GM18520 (cell line): ENCODE measurements at regions not wholly inside any gene's neighbourhood (a gene's known extent, or its start where the extent isn't known, plus 50 kb on each side); places are given as distances from the start of the nearest gene placed in this dataset.
A peak's percentile ranks its signal among the peaks of the same experiment; 100 is the strongest.
"Not testable (repeated sequence)": the region's sequence is repeated elsewhere in the genome, so short reads cannot be mapped to it uniquely, and the experiment has no call there.

Experiments
- ATAC-seq: cut with Tn5 transposase; IDR thresholded peaks from one replicate; pipeline ENCODE4 v1.9.1; 2021; ENCODE audit not compliant: unreplicated experiment

GRCh38 chrX:96430756-96431455 lies 253.7 kb upstream of the DIAPH2 start:
- ATAC-seq: no peak

- no peak for ATAC-seq
Measured at GRCh38 chrX:96432647-96433046, 252.0 kb upstream of the DIAPH2 start.

- no peak for ATAC-seq
Measured at GRCh38 chrX:96433409-96434077, 251.1 kb upstream of the DIAPH2 start.

- no peak for ATAC-seq
Measured at GRCh38 chrX:96435378-96436035, 249.1 kb upstream of the DIAPH2 start.

GRCh38 chrX:96436105-96436504 lies 248.5 kb upstream of the DIAPH2 start:
- ATAC-seq: no peak

- no peak for ATAC-seq
Measured at GRCh38 chrX:96438803-96439202, 245.8 kb upstream of the DIAPH2 start.

- no peak for ATAC-seq
Measured at GRCh38 chrX:96440941-96441340, 243.7 kb upstream of the DIAPH2 start.

GRCh38 chrX:96445531-96446065 lies 239.0 kb upstream of the DIAPH2 start:
- ATAC-seq: no peak

- no peak for ATAC-seq
Measured at GRCh38 chrX:96446524-96446923, 238.1 kb upstream of the DIAPH2 start.

- ATAC-seq: no peak
Measured at GRCh38 chrX:96447161-96447560, 237.5 kb upstream of the DIAPH2 start.

GRCh38 chrX:96449191-96449590 lies 235.5 kb upstream of the DIAPH2 start:
- ATAC-seq: no peak

GRCh38 chrX:96449896-96450295 lies 234.7 kb upstream of the DIAPH2 start:
- ATAC-seq: no peak

GRCh38 chrX:96453139-96453538 lies 231.5 kb upstream of the DIAPH2 start:
- peak; percentile 83 for ATAC-seq

GRCh38 chrX:96455078-96455477 lies 229.6 kb upstream of the DIAPH2 start:
- no peak for ATAC-seq

GRCh38 chrX:96464880-96465558 lies 219.6 kb upstream of the DIAPH2 start:
- ATAC-seq: no peak

- no peak for ATAC-seq
Measured at GRCh38 chrX:96474029-96474740, 210.5 kb upstream of the DIAPH2 start.

GRCh38 chrX:96474741-96475125 lies 209.9 kb upstream of the DIAPH2 start:
- ATAC-seq: no peak

GRCh38 chrX:96480081-96480480 lies 204.6 kb upstream of the DIAPH2 start:
- ATAC-seq: no peak

GRCh38 chrX:96481831-96482230 lies 202.8 kb upstream of the DIAPH2 start:
- no peak for ATAC-seq

- no peak for ATAC-seq
Measured at GRCh38 chrX:96483647-96484160, 200.9 kb upstream of the DIAPH2 start.

GRCh38 chrX:96486687-96487086 lies 198.0 kb upstream of the DIAPH2 start:
- not testable (repeated sequence) for ATAC-seq
